GM21786 (cell line): ENCODE measurements at regions not wholly inside any gene's neighbourhood (a gene's known extent, or its start where the extent isn't known, plus 50 kb on each side); places are given as distances from the start of the nearest gene placed in this dataset.
"Not testable (repeated sequence)": the region's sequence is repeated elsewhere in the genome, so short reads cannot be mapped to it uniquely, and the experiment has no call there.

Source experiments
- ATAC-seq: cut with Tn5 transposase; IDR thresholded peaks from one replicate; pipeline ENCODE4 v1.9.1; 2021; ENCODE audit not compliant: unreplicated experiment

DNA sequence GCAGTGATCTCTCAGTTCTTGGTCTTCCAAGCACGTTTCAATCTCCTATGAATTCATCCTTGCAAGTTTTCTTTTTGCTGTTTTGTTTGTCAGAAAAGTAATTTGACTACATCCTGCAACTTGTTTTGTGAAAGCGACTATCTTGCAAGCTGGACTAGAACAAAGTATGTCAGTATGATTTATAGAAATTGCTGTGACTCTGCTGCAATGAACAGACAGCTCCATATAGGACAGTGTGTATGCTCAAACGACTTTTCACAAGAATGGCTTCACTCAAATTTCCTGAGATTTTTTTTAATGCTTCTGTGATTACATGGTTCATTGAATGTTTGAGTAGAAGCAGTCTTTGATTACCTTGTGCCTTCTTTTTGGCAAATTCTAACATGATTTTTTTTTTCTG lies 123.5 kb upstream of the TRHDE start:
- ATAC-seq, result no peak

DNA sequence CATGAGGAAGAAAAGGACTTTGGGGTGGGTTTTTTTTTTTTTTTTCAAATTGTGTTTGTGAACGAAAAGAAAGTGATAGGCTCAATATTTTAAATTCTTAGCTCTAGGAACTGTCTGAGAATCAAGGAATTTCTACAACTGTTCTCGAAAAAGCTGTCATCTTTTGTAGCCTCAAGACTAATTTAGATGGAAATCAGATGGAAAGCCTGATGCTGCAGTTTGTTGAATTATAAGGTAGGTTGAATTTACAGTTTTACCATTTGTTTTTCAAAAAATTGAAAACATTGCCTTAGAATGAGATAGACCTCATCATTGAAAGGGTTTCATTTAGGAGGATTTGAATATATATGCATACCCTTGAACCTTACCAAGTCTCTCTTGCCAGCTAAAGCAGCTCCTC lies 109.3 kb upstream of the TRHDE start:
- no peak for ATAC-seq

DNA sequence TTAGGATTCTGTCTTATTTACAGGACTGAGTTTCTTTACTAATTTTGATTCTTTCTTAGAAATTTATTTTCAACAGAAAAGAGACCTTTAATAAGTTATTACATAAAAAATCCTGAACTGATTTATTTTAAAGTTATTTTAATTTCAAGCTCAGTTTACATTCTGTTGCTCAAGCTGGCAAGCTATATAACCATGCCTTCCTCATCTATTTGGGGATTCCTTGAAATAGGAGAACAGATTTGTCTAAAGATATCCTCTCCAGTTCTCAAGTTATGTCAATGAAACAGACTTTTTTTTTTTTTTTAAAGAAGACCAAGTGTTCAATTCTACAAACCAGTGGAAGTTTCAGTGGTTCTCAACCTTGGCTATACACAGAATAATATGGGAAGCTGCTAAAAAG lies 103.3 kb upstream of the TRHDE start:
- ATAC-seq, result no peak

DNA sequence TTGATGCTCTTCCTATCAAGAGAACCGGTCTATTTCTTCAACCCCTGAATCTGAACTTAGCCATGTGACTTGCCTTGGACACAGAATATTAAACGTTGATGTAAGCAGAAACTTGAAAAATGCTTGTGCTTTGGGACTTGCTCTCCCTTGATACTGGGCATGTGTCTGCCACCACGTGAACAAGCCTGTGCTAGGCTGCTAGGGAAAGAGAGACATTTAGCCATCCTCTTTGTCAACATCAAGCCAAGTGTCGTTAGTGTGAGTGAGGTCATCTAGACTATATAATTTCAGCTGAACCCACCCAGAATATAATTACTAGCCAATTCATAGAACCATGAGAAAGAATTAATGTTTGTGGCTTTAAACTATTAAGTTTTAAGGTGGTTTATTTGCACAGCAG lies 98.2 kb upstream of the TRHDE start:
- no peak for ATAC-seq

DNA sequence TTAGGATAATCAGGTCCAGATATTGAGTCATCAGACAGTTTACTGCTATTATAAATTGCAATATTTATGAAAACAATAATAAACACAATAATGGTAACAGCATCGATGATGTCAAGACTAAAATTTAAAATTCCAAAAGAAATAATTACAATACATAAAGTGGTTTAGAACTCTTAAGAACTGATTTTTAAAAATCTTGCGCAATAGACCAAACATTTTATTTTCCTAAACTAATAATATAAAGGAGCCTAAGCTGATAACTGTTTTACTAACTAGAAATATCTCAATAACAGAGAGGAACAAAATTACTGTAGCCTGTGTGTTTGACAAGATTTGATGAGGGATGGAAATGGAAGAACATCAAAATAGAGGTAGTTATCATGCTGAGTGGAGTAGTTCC lies 93.9 kb upstream of the TRHDE start:
- no peak for ATAC-seq

DNA sequence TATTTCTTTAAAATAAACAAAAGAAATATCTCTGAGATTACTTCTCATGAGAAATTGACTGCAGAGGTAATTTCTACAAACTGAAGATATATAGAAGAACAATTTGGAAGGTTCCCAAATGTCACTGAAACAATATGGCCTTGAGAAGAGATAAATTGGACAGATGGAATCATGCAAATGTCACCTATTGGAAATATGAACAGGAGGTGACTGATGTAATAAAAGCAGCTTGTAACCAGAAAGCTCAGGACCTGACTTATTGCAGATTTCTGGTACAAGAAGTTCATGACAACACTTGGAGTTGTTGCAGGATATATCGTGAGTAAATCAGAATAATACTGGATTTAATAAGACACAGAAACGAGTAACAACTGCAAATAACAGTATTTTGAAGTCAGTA lies 93.3 kb upstream of the TRHDE start:
- no peak for ATAC-seq

DNA sequence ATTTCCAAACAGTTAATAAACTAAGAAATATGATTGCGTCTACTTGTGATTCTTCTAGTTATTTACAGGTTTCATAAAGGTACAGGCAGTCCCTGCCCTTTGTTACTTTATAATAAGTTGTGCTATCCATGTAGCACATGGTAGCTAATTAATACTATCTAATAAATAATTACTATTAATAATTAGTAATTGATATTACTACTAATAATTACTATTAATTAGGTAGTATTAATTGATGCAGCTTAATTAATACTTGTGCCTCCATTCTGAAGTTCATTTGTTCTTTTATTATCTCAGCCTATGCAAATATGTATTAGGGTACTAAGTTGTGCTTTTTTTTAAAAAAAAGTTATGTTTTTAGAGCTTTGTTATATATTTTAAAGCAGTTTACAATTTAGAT lies 92.3 kb upstream of the TRHDE start:
- ATAC-seq, result no peak

DNA sequence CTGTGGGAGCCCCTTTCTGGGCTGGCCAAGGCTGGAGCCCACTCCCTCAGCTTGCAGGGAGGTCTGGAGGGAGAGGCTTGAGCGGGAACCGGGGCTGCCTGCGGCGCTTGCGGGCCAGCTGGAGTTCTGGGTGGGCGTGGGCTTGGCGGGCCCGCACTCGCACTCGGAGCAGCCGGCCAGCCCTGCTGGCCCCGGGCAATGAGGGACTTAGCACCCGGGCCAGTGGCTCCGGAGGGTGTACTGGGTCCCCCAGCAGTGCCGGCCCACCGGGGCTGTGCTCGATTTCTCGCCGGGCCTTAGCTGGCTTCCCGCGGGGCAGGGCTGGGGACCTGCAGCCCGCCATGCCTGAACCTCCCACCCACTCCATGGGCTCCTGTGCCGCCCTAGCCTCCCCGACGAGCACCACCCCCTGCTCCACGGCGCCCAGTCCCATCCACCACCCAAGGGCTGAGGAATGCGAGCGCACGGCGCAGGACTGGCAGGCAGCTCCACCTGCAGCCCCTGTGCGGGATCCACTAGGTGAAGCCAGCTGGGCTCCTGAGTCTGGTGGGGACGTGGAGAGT lies 87.1 kb upstream of the TRHDE start:
- ATAC-seq, result not testable (repeated sequence)

DNA sequence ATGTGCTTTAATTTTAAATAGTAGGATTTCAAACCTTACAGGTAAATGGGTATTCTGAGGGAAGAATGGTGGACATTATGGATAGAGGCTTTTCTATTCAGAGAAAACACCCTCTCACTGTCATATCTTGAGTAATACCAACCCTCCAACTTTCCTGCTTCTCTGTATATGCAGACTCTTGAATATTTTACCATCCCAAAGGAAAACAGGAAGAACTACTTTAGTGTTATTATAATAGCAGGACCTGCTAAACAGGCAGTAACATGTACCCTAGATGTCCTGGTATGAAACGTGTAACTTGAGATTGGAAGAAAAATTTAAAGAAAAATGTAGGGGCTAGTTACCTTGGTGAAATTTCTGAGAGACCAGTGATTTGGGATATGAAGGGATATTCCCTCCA lies 82.9 kb upstream of the TRHDE start:
- no peak for ATAC-seq

DNA sequence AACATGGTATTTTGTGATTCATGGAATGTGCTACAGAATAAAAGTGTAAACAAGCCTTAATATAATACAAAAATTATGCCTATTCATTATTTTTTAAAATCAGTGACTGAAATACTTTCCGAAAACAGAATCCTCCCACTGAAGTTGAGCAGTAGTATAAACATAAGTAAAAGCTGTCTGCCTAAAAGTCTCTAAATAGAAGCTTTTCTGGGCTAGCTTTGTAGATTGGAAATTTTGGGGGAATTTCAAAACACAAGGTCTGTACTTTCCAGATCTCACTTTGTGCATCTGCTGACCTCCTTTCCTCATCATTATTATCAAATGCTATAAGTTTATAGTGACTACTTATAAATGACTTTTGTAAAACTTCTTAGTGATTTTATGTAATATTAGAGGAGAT lies 80.4 kb upstream of the TRHDE start:
- ATAC-seq, result no peak

DNA sequence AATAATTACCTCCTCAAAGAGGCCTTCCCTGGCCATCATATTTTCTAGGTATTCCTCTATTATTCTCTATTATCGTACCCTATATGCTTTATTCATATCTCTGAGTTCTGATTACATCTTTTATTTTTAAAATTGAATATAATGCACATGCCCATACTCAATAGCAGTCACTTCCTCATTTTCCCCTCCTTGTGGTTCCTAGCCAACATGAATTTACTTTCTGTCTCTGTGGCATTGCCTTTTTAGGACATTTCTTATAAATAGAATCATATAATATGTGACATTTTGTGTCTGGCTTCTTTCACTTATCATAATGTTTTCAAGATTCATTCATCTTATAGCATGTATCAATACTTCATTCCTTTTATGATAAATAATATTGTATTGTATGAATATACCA lies 74.4 kb upstream of the TRHDE start:
- ATAC-seq, result no peak

DNA sequence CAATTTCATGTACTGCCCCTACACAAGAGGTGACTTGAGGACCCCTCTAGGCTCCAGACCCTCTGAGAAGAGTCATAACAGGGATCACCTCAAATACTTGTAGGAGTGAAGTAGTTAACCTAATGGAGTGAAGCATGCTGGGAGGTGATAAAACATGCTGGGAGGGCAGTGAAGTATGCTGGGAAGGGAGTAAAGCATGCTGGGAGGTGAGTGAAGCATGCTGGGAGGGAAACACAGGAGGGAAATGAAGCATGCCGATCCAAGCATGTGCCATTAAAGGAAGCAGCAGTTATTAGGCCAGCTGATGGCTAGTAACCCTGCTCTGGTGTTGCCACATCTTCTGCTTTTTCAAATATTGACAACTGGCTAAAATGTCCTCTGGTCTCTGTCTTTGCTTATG lies 70.7 kb upstream of the TRHDE start:
- ATAC-seq, result no peak

DNA sequence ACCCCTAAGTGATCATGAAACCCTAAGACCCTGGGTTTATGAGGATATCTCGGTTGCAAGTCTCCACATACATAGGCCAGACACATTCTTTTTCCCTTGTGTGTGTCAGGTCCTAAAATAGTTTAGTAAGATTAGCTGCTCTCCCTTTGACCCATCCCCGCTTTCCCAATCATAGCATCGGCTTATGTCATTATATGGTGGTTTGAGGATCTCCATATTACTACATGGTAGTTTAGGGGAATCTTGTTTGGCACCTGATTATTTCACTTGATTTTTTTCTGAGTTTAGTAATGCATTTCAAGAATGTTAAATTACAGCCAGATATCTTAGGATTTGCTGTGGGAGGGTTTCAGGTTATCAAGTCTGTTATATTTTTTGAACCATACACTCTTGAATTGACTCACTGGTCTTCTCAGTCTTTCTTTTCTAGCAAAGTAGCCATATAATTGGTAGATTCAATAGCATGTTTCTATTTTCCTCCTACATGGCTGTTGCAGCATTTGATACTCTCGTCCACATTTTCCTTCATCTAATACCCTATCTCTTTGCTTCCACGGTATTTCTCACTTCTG lies 68.3 kb upstream of the TRHDE start:
- no peak for ATAC-seq

DNA sequence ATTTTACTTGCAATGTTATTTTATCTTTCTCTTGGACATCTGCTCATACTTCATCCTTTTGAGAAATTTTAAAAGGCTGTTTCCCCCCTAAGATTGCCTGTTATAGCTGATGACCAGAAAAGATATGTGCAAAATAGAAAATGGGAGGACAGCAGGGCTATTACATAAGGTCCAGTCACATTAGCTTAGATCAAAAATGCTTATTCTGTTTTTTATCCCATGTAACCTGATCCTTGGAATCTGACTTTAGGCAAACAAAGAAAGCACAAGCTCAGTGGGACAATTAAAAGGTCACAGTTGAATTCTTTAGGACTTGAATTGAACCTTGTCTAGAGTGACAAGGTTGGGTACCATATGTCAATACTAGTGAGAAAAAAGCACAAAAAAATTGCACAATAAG lies 65.1 kb upstream of the TRHDE start:
- ATAC-seq, result no peak

DNA sequence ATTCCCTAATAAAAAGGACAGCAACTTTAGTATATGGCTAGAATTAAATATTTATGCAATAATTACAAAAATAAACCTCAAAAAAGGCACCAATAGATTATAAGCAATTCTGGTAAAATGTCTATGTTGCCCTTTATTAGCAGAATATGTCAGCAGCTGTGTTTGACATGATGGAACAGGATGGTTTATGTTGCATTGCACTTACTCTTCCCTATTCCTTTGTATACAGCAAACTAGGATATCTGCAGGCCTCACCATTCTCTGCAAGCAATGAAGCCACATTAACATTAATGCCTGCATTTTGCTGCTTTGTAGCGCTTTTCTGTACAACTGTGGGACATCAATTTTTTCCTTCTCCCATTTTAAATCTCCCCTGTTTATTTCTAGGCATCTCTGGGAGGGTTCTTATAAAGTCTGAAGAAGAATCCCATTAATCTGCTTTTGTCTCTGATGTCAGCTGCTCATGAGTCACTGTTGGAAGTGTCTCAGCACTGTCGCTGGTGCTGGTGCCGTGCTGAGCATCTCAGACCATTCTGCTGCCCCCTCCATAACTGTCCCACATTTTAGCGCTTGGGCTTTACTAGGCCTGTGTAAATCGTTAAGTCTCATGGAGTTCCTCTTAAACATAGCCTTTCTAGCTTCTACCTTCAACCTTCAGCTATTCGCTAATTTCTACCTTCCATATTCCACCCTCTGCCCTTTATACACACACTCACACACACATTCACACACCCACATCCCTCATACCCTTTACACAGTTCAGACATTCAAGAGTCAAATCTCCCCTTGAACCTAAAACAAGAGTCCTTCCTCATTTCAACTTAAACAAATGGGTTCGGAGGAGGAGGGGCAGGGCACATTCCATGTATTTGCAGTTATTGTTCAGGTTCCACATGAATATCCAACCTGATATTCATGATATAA lies 64.4 kb upstream of the TRHDE start:
- ATAC-seq, result no peak

DNA sequence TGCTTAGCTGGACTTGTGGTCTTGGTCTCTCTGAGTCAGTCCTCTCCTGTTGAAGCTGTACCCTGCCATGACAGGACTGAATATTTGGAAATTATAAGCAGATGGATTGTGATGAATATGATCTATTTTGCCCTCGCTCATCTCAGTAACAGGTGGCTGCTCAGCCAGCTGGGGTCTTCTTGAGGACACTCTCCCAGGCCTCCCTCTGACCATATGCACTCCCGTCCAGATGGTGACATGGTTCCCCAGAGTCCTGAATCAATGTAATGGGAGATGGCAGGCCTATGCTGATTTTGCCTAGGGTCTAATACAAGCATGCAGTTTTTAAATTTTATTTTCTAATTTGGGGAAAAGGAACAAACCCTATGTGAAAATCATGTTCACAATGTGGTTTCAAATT lies 63.1 kb upstream of the TRHDE start:
- ATAC-seq, result no peak

DNA sequence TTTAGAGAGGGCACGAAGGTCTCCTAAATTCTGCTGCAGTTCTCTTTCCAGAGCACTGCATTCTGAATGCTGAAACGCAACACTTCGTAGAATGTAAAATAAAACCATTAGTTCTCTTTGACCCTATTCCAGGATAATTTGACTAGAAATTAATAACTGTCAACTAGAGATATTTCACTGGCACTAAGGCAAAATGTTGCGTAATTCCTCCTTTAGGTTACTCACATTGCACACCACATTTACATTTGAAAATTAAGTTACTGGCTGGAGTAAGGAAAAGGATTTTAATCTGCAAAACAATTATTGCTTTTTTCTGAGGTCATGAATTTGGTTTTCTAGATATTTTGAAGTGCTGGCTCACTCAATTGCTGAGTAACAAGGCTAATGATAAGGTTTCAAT lies 58.0 kb upstream of the TRHDE start:
- no peak for ATAC-seq

DNA sequence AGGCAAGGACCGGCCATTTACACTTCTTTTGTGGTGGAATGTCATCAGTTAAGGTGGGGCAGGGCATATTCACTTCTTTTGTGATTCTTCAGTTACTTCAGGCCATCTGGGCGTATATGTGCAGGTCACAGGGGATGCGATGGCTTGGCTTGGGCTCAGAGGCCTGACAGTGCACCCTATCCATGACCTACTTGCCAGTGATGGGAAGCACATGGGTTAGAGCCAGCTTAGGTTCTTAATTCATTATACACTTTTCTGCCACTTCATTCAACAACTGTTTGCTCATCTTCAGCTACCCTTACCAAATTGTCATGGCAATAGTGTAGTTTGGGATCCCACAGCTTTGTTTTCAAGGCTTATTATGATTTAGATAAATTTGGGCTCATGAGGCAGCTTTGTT lies 56.9 kb upstream of the TRHDE start:
- ATAC-seq, result not testable (repeated sequence)

DNA sequence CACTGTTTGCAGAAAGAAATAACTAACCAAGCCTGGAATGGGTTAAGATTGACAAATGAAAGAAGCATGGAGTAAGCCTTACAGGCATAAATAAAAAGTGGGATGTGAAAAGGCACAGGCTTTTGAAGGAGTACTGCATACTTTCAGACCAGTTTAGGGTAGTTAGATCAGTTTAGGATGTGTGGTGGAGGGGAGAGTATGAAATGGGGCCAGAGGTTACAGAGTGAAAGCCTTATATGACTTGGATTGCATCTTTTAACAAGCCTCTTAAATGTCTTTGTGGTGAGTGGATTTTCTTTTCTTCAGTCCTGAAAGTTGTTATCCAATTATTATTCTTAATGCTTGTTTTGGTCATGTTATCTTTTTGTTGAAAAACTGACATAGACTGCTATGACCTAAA lies 52.2 kb upstream of the TRHDE start:
- ATAC-seq, result no peak
